ENCODE measurements at regions not wholly inside any gene's neighbourhood (a gene's known extent, or its start where the extent isn't known, plus 50 kb on each side); places are given as distances from the start of the nearest gene placed in this dataset.

DNA sequence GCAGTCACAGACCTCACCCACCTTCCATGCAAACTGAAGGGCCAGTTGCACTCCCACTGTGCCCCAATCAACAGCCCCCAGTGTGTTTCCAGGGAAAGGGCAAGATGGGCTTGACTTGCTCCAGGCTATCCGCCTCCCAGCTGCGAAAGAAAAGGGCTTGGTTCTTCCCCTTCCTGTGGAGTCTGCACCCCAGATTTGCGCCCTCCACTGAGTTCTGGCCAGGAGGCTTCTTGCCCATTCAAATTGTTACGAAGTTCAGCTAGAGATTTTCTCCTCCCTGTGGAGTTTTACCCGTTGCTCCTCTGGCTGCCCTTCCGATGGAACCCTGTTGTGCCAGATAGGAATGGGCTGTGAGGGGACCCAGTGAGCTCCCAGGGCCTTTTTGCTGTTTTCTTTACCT, 1096.9 kb upstream of the ALCAM start:
- no peak for DNase-seq (ENCODE audit: low read depth, low spot score)
- no peak for TF ChIP-seq EZH2 (IDR thresholded peaks at IDR 0.05; ENCODE audit: low read length)
- TF ChIP-seq, protein P1, sequence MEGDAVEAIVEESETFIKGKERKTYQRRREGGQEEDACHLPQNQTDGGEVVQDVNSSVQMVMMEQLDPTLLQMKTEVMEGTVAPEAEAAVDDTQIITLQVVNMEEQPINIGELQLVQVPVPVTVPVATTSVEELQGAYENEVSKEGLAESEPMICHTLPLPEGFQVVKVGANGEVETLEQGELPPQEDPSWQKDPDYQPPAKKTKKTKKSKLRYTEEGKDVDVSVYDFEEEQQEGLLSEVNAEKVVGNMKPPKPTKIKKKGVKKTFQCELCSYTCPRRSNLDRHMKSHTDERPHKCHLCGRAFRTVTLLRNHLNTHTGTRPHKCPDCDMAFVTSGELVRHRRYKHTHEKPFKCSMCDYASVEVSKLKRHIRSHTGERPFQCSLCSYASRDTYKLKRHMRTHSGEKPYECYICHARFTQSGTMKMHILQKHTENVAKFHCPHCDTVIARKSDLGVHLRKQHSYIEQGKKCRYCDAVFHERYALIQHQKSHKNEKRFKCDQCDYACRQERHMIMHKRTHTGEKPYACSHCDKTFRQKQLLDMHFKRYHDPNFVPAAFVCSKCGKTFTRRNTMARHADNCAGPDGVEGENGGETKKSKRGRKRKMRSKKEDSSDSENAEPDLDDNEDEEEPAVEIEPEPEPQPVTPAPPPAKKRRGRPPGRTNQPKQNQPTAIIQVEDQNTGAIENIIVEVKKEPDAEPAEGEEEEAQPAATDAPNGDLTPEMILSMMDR (optimal IDR thresholded peaks at IDR 0.05 in 1 of 3, IDR thresholded peaks at IDR 0.05 in 1 of 3, conservative IDR thresholded peaks at IDR 0.05 in 1 of 3; ENCODE audit: extremely low read depth in 1 of 3, insufficient read depth in 2 of 3, low read length in 3 of 3) = no peak
- H3K4me2 ChIP-seq (ENCODE audit: control insufficient read depth, extremely low read depth, insufficient read depth, low read depth, low read length) = no peak overlapping the region
- H3K9me3 ChIP-seq (ENCODE audit: control insufficient read depth, low read depth, low read length) = no peaks in the 10 kb centered on the region
- H3K27ac ChIP-seq (ENCODE audit: control insufficient read depth, insufficient read depth, low read length) = no peak overlapping the region
- no peaks in the 10 kb centered on the region for H4K20me1 ChIP-seq (ENCODE audit: control insufficient read depth, extremely low read depth, insufficient read depth, low read length)
- no peaks in the 10 kb centered on the region for H3K27me3 ChIP-seq (ENCODE audit: control insufficient read depth, extremely low read depth, insufficient read depth, low read length)
- dilution Hi-C loops (cut with MboI; ENCODE audit: extremely low pct_ligation_motif_present, low sequenced_read_pairs) = no loop called here
- FAIRE-seq = no peak
- no peaks in the 10 kb centered on the region for H3K4me1 ChIP-seq (ENCODE audit: control insufficient read depth, extremely low read depth, insufficient read depth, low read length)
- no peaks in the 10 kb centered on the region for H3K36me3 ChIP-seq (ENCODE audit: control insufficient read depth in 2 of 2, extremely low read depth in 1 of 2, insufficient read depth in 2 of 2, low read length in 2 of 2)
- H3K9ac ChIP-seq (ENCODE audit: control insufficient read depth, extremely low read depth, insufficient read depth, low read length) = no peak overlapping the region
- H2AFZ ChIP-seq (ENCODE audit: control insufficient read depth, low read length) = no peak overlapping the region
- no peak overlapping the region for H3K4me3 ChIP-seq (ENCODE audit: control insufficient read depth in 2 of 3, extremely low read depth in 1 of 3, insufficient read depth in 2 of 3, low read depth in 1 of 3, low read length in 3 of 3)
- no peaks in the 10 kb centered on the region for H3K79me2 ChIP-seq (ENCODE audit: control insufficient read depth, insufficient read depth, low read length)
- no peaks in the 10 kb centered on the region for H3K9me1 ChIP-seq (ENCODE audit: control insufficient read depth, extremely low read depth, insufficient read depth, low read length)

DNA sequence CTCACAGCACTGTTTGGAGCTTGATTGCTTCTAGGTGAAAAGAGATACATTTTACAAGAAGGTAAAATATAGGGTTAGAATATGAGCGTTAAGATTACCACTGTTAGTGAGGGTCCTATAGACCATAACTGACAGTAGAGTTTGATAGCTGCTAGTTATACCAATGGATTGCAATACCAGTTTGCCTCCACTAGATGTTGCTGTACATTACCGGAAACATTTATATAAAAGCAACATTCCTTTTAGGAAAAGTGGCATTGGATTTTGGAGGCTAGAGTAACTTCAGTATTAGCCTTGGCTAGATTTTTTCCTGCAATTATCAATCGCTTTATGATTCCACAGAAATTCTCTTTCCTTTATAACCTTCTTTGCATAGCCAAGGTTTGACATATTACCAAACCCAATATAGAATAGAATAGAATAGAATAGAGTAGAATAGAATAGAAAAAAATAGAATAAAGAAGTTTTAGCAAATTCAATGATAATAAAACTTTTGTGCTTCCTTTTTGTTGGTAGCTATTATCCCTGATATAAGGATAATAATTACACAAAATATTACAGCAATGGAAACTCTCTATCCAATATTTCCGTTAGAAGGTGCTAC, 1093.6 kb upstream of the ALCAM start:
- no peaks in the 10 kb centered on the region for H3K27me3 ChIP-seq (ENCODE audit: control insufficient read depth, extremely low read depth, insufficient read depth, low read length)
- H3K36me3 ChIP-seq (ENCODE audit: control insufficient read depth in 2 of 2, extremely low read depth in 1 of 2, insufficient read depth in 2 of 2, low read length in 2 of 2) = no peaks in the 10 kb centered on the region
- no peak overlapping the region for H3K9ac ChIP-seq (ENCODE audit: control insufficient read depth, extremely low read depth, insufficient read depth, low read length)
- no peaks in the 10 kb centered on the region for H3K9me1 ChIP-seq (ENCODE audit: control insufficient read depth, extremely low read depth, insufficient read depth, low read length)
- dilution Hi-C loops (cut with MboI; ENCODE audit: extremely low pct_ligation_motif_present, low sequenced_read_pairs) = no loop called here
- H3K4me1 ChIP-seq (ENCODE audit: control insufficient read depth, extremely low read depth, insufficient read depth, low read length) = no peaks in the 10 kb centered on the region
- H4K20me1 ChIP-seq (ENCODE audit: control insufficient read depth, extremely low read depth, insufficient read depth, low read length) = no peaks in the 10 kb centered on the region
- H3K79me2 ChIP-seq (ENCODE audit: control insufficient read depth, insufficient read depth, low read length) = no peaks in the 10 kb centered on the region
- H3K4me2 ChIP-seq (ENCODE audit: control insufficient read depth, extremely low read depth, insufficient read depth, low read depth, low read length) = no peak overlapping the region
- no peak for DNase-seq (ENCODE audit: low read depth, low spot score)
- H3K27ac ChIP-seq (ENCODE audit: control insufficient read depth, insufficient read depth, low read length) = no peak overlapping the region
- no peaks in the 10 kb centered on the region for H3K9me3 ChIP-seq (ENCODE audit: control insufficient read depth, low read depth, low read length)
- no peak overlapping the region for H2AFZ ChIP-seq (ENCODE audit: control insufficient read depth, low read length)
- FAIRE-seq = peak; percentile 84
- TF ChIP-seq, protein P1 (optimal IDR thresholded peaks at IDR 0.05 in 1 of 3, IDR thresholded peaks at IDR 0.05 in 1 of 3, conservative IDR thresholded peaks at IDR 0.05 in 1 of 3; ENCODE audit: extremely low read depth in 1 of 3, insufficient read depth in 2 of 3, low read length in 3 of 3) = peak in 2 of 3 experiments; percentile 55 to 68
- TF ChIP-seq EZH2 (IDR thresholded peaks at IDR 0.05; ENCODE audit: low read length) = no peak
- H3K4me3 ChIP-seq (ENCODE audit: control insufficient read depth in 2 of 3, extremely low read depth in 1 of 3, insufficient read depth in 2 of 3, low read depth in 1 of 3, low read length in 3 of 3) = no peak overlapping the region
